Cerebellar cortex (tissue), 1 donor: ENCODE measurements at regions not wholly inside any gene's neighbourhood (a gene's known extent, or its start where the extent isn't known, plus 50 kb on each side); places are given as distances from the start of the nearest gene placed in this dataset.
"Not testable (repeated sequence)": the region's sequence is repeated elsewhere in the genome, so short reads cannot be mapped to it uniquely, and the experiment has no call there.

Experiments used
- DNase-seq: peaks from one replicate; pipeline ENCODE4 v3.0.0-alpha.2; 2015; ENCODE audit warnings: low spot score

- DNase-seq, result no peak
Measured at GRCh38 chr2:172259827-172260226, 157.1 kb upstream of the DLX2 start.

GRCh38 chr2:172260336-172260735, 157.6 kb upstream of the DLX2 start:
- DNase-seq, result no peak

GRCh38 chr2:172261292-172261691, 158.6 kb upstream of the DLX2 start:
- DNase-seq, result no peak

GRCh38 chr2:172262486-172262885, 159.8 kb upstream of the DLX2 start:
- DNase-seq, result no peak

GRCh38 chr2:172264820-172265219, 162.1 kb upstream of the DLX2 start:
- DNase-seq, result not testable (repeated sequence)

- not testable (repeated sequence) for DNase-seq
Measured at GRCh38 chr2:172269507-172270244, 157.7 kb upstream of the ITGA6 start.

GRCh38 chr2:172270278-172271079, 156.9 kb upstream of the ITGA6 start:
- no peak for DNase-seq

- DNase-seq, result no peak
Measured at GRCh38 chr2:172273910-172274571, 153.3 kb upstream of the ITGA6 start.

- DNase-seq, result no peak
Measured at GRCh38 chr2:172275239-172275638, 152.1 kb upstream of the ITGA6 start.

GRCh38 chr2:172276961-172277360, 150.4 kb upstream of the ITGA6 start:
- no peak for DNase-seq

GRCh38 chr2:172278667-172279066, 148.7 kb upstream of the ITGA6 start:
- no peak for DNase-seq

- DNase-seq, result no peak
Measured at GRCh38 chr2:172279214-172279613, 148.2 kb upstream of the ITGA6 start.

GRCh38 chr2:172279813-172280212, 147.6 kb upstream of the ITGA6 start:
- DNase-seq, result no peak

GRCh38 chr2:172280571-172281361, 146.6 kb upstream of the ITGA6 start:
- no peak for DNase-seq

- DNase-seq, result no peak
Measured at GRCh38 chr2:172281648-172282570, 145.5 kb upstream of the ITGA6 start.

- DNase-seq, result no peak
Measured at GRCh38 chr2:172282944-172283343, 144.4 kb upstream of the ITGA6 start.

- DNase-seq, result no peak
Measured at GRCh38 chr2:172283476-172283875, 143.9 kb upstream of the ITGA6 start.

GRCh38 chr2:172284209-172284608, 143.2 kb upstream of the ITGA6 start:
- no peak for DNase-seq

GRCh38 chr2:172285010-172285621, 142.3 kb upstream of the ITGA6 start:
- DNase-seq, result no peak

- DNase-seq, result no peak
Measured at GRCh38 chr2:172285760-172286159, 141.6 kb upstream of the ITGA6 start.
